Fibroblast of the aortic adventitia (primary cell): ENCODE measurements at regions not wholly inside any gene's neighbourhood (a gene's known extent, or its start where the extent isn't known, plus 50 kb on each side); places are given as distances from the start of the nearest gene placed in this dataset.

ENCODE experiments used
- DNase-seq: peaks from one replicate; pipeline ENCODE4 v3.0.0-alpha.2; 2010; ENCODE audit warnings: low read depth
- H3K4me3 ChIP-seq: 2 replicates; pipeline ENCODE4 v1.5.1; 2011; ENCODE audit warnings: low read depth, mild to moderate bottlenecking, control low read depth, low read length, moderate library complexity
- CTCF ChIP-seq: IDR thresholded peaks from 2 replicates; pipeline ENCODE4 v1.5.1; 2011; ENCODE audit warnings: mild to moderate bottlenecking, low read length, control low read depth, inconsistent platforms; ENCODE audit not compliant: insufficient read depth

- DNase-seq, result no peak
- TF ChIP-seq CTCF, result no peak
- no peak overlapping the region for H3K4me3 ChIP-seq
These were observed 137.7 kb upstream of the NKX1-1 start for GRCh38 chr4:1543976-1544375.

- TF ChIP-seq CTCF, result no peak
- no peak for DNase-seq
- H3K4me3 ChIP-seq, result no peak overlapping the region
These were observed 137.3 kb upstream of the NKX1-1 start for GRCh38 chr4:1543561-1543960.

- H3K4me3 ChIP-seq, result no peak overlapping the region
- no peak for TF ChIP-seq CTCF
- no peak for DNase-seq
These were observed 136.5 kb upstream of the NKX1-1 start for GRCh38 chr4:1542516-1543320.

GRCh38 chr4:1542226-1542490 lies 135.9 kb upstream of the NKX1-1 start:
- no peak overlapping the region for H3K4me3 ChIP-seq
- no peak for TF ChIP-seq CTCF
- DNase-seq, result no peak

- TF ChIP-seq CTCF, result no peak
- H3K4me3 ChIP-seq, result no peak overlapping the region
- no peak for DNase-seq
These were observed 135.4 kb upstream of the NKX1-1 start for GRCh38 chr4:1541449-1542225.

- TF ChIP-seq CTCF, result no peak
- DNase-seq, result no peak
- no peak overlapping the region for H3K4me3 ChIP-seq
These were observed 134.5 kb upstream of the NKX1-1 start for GRCh38 chr4:1540601-1541375.
